ENCODE measurements at regions not wholly inside any gene's neighbourhood (a gene's known extent, or its start where the extent isn't known, plus 50 kb on each side); places are given as distances from the start of the nearest gene placed in this dataset.

- TF ChIP-seq RARB (CRISPR knock-in tag; IDR thresholded peaks at IDR 0.05): no peak
- no peak for TF ChIP-seq ZNF70 (CRISPR knock-in tag; IDR thresholded peaks at IDR 0.05)
- no peak for TF ChIP-seq GLIS3 (CRISPR knock-in tag; IDR thresholded peaks at IDR 0.05)
- no peak for TF ChIP-seq ZNF8 (CRISPR knock-in tag; IDR thresholded peaks at IDR 0.05)
These were observed 667.4 kb upstream of the SALL1 start for GRCh38 chr16:51818342-51818944.

DNA sequence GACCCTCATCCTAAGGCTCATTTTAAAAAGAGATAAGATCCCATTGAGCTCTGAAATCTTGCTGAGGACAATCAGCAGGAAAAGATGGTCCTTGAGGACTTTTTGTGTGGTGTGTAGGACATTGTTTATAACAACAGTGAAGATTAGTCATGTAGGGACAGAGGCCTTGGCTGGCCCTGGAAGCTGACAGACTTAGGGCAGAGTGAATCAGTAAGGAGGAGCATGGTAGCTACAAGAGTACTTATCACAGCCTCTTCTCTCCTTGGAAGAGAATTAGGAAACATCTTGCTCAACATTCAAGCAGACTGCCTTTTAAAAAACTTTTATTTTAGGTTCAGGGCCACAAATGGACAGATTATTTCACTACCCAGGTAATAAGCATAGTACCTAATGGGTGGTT, 665.9 kb upstream of the SALL1 start:
- no peak for ATAC-seq
- TF ChIP-seq ZFP3 (CRISPR knock-in tag; IDR thresholded peaks at IDR 0.05): no peak
- no peak for TF ChIP-seq ESRRG (CRISPR knock-in tag; IDR thresholded peaks at IDR 0.05)

More at GRCh38 chr16:51818342-51818944, 667.4 kb upstream of the SALL1 start:
- ATAC-seq: no peak

DNA sequence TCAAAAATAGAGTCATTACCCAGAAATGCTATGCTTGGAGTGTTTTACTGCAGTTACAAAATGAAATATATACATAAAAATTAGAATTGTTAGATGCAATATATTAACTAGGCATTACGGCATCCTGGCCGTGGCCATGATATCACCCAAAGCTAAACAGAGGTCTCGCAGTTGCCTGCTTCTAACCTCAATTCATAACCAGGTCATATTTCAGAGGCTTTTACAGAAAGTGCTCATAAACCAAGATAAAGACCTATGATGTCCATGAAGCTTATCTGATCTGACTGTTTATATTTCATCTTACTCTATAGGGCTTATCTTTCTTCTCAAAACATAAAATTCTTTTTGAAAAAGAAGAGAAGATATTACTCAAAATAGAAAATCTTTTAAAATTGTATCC, 664.5 kb upstream of the SALL1 start:
- no peak for ATAC-seq
- TF ChIP-seq OSR1 (CRISPR knock-in tag; IDR thresholded peaks at IDR 0.05): no peak
- TF ChIP-seq, protein P1, sequence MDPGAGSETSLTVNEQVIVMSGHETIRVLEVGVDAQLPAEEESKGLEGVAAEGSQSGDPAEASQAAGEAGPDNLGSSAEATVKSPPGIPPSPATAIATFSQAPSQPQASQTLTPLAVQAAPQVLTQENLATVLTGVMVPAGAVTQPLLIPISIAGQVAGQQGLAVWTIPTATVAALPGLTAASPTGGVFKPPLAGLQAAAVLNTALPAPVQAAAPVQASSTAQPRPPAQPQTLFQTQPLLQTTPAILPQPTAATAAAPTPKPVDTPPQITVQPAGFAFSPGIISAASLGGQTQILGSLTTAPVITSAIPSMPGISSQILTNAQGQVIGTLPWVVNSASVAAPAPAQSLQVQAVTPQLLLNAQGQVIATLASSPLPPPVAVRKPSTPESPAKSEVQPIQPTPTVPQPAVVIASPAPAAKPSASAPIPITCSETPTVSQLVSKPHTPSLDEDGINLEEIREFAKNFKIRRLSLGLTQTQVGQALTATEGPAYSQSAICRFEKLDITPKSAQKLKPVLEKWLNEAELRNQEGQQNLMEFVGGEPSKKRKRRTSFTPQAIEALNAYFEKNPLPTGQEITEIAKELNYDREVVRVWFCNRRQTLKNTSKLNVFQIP (CRISPR knock-in tag; IDR thresholded peaks at IDR 0.05; ENCODE audit: borderline replicate concordance, low read depth): no peak
- TF ChIP-seq ZNF565 (CRISPR knock-in tag; conservative IDR thresholded peaks at IDR 0.05; ENCODE audit: low read depth): no peak
- TF ChIP-seq CREB5 (CRISPR knock-in tag; IDR thresholded peaks at IDR 0.05; ENCODE audit: low read depth): no peak
- no peak for TF ChIP-seq BACH2 (CRISPR knock-in tag; IDR thresholded peaks at IDR 0.05; ENCODE audit: borderline replicate concordance)
- TF ChIP-seq ZC3H10 (CRISPR knock-in tag; IDR thresholded peaks at IDR 0.05): no peak
- TF ChIP-seq TOX (CRISPR knock-in tag; IDR thresholded peaks at IDR 0.05; ENCODE audit: borderline replicate concordance): no peak
- TF ChIP-seq ZFP3 (CRISPR knock-in tag; IDR thresholded peaks at IDR 0.05): no peak
- TF ChIP-seq, protein P2, sequence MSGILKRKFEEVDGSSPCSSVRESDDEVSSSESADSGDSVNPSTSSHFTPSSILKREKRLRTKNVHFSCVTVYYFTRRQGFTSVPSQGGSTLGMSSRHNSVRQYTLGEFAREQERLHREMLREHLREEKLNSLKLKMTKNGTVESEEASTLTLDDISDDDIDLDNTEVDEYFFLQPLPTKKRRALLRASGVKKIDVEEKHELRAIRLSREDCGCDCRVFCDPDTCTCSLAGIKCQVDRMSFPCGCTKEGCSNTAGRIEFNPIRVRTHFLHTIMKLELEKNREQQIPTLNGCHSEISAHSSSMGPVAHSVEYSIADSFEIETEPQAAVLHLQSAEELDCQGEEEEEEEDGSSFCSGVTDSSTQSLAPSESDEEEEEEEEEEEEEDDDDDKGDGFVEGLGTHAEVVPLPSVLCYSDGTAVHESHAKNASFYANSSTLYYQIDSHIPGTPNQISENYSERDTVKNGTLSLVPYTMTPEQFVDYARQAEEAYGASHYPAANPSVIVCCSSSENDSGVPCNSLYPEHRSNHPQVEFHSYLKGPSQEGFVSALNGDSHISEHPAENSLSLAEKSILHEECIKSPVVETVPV (CRISPR knock-in tag; IDR thresholded peaks at IDR 0.05): no peak
- no peak for TF ChIP-seq GLIS3 (CRISPR knock-in tag; IDR thresholded peaks at IDR 0.05)
- no peak for TF ChIP-seq ISL1 (CRISPR knock-in tag; IDR thresholded peaks at IDR 0.05)
- no peak for TF ChIP-seq ZFP30 (CRISPR knock-in tag; IDR thresholded peaks at IDR 0.05)
- TF ChIP-seq ARNTL (CRISPR knock-in tag; IDR thresholded peaks at IDR 0.05; ENCODE audit: borderline replicate concordance, low read depth): no peak
- no peak for TF ChIP-seq PATZ1 (CRISPR knock-in tag; IDR thresholded peaks at IDR 0.05; ENCODE audit: borderline replicate concordance)
- no peak for TF ChIP-seq TSHZ2 (CRISPR knock-in tag; IDR thresholded peaks at IDR 0.05)
- no peak for TF ChIP-seq ESRRG (CRISPR knock-in tag; IDR thresholded peaks at IDR 0.05)

GRCh38 chr16:51814617-51815016, 663.5 kb upstream of the SALL1 start:
- no peak for TF ChIP-seq OSR1 (CRISPR knock-in tag; IDR thresholded peaks at IDR 0.05)
- no peak for TF ChIP-seq ZNF70 (CRISPR knock-in tag; IDR thresholded peaks at IDR 0.05)
- TF ChIP-seq PATZ1 (CRISPR knock-in tag; IDR thresholded peaks at IDR 0.05; ENCODE audit: borderline replicate concordance): no peak
- TF ChIP-seq CSDC2 (CRISPR knock-in tag; IDR thresholded peaks at IDR 0.05): no peak
- no peak for ATAC-seq
